ENCODE measurements at regions not wholly inside any gene's neighbourhood (a gene's known extent, or its start where the extent isn't known, plus 50 kb on each side); places are given as distances from the start of the nearest gene placed in this dataset.

DNA sequence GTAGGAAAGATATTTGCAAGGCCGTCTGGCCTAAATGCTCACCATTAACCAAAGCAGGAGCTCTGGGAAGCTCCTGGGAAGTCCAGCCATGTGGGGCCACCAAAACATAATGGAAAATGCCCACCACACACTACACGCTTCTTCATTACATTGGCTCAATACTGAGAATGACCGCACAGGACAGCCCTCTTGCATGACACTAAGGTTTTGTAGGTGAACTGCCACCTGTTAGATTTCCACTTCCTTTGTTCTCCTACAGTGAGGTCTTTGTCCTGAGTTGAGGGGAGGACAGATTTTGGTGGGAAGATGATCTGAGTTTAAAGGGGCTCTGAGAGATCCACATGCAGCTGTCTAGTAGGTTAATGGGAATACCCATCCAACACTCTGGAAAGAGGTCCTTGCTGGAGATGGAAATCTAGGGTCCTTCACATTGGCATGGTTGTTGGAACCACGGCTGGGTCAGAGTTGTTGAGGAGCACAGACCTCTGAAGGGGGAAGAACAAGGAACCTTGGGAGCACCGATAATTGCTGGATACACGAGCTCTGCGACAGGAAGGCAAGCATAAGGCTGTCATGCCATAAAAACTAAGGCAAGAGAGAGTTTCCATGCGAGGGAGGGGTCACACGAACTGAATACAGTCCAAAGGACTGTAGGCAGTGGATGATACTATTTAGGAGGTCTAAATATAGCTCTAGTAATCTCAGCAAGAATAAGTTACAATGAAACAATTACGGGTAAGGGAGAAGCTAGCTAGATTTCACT is 105.5 kb upstream of the IRF2BP2 start:
- Histone ChIP-seq H2AFZ (ENCODE audit: low read length) (no peak overlapping the region), H3K27ac (ENCODE audit: low read length) (no peak overlapping the region), H3K4me3 (ENCODE audit: low read length) (no peak overlapping the region), H3K27me3 (ENCODE audit: low read length) (no peaks in the 10 kb centered on the region), H3K9me2 (replicated peaks; ENCODE audit: insufficient read depth, low read length) (no peaks in the 10 kb centered on the region), H4K20me1 (ENCODE audit: insufficient read depth, low read depth, low read length) (no peaks in the 10 kb centered on the region), H3K9ac (ENCODE audit: low read length) (no peak overlapping the region), H3K79me2 (ENCODE audit: low read length) (no peaks in the 10 kb centered on the region), H3K4me2 (ENCODE audit: low read depth, low read length, poor library complexity, severe bottlenecking) (no peak overlapping the region), H3K36me3 (ENCODE audit: insufficient read depth, low read length) (no peaks in the 10 kb centered on the region), H3K4me1 (ENCODE audit: low read length) (no peaks in the 10 kb centered on the region), H3K9me3 (ENCODE audit: low read length) (no peaks in the 10 kb centered on the region)
- DNase-seq = no peak

GRCh38 chr1:234713859-234714258 is 103.9 kb upstream of the IRF2BP2 start:
- H3K79me2 ChIP-seq (ENCODE audit: low read length) = no peaks in the 10 kb centered on the region
- no peaks in the 10 kb centered on the region for H3K9me2 ChIP-seq (replicated peaks; ENCODE audit: insufficient read depth, low read length)
- no peak overlapping the region for H3K4me3 ChIP-seq (ENCODE audit: low read length)
- no peaks in the 10 kb centered on the region for H4K20me1 ChIP-seq (ENCODE audit: insufficient read depth, low read depth, low read length)
- H3K4me1 ChIP-seq (ENCODE audit: low read length) = no peaks in the 10 kb centered on the region
- H3K9me3 ChIP-seq (ENCODE audit: low read length) = no peaks in the 10 kb centered on the region
- H3K4me2 ChIP-seq (ENCODE audit: low read depth, low read length, poor library complexity, severe bottlenecking) = no peak overlapping the region
- H3K27me3 ChIP-seq (ENCODE audit: low read length) = no peaks in the 10 kb centered on the region
- no peak for DNase-seq
- no peak overlapping the region for H2AFZ ChIP-seq (ENCODE audit: low read length)
- no peaks in the 10 kb centered on the region for H3K36me3 ChIP-seq (ENCODE audit: insufficient read depth, low read length)
- no peak overlapping the region for H3K27ac ChIP-seq (ENCODE audit: low read length)
- H3K9ac ChIP-seq (ENCODE audit: low read length) = no peak overlapping the region

DNA sequence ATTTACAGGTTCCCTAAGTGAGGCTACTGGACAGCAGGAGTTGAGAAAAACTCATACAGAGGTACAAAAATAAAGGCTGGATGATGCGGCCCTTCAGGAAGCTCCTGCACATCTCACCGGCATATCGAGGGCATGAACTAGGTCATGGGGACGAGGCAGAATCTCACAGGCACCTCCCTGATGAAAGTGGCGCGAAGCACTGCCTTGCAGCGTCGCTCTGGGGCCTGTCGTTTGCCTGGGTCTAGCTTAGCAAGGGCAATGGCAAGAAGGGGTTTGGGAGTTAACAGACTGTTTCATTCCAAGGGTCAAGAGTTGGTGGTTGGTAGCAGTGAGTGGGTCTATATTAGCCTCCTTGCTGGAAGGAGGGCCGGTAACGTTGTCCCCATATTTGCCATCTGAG is 103.5 kb upstream of the IRF2BP2 start:
- H3K9me2 ChIP-seq (replicated peaks; ENCODE audit: insufficient read depth, low read length) = no peaks in the 10 kb centered on the region
- no peak overlapping the region for H3K4me2 ChIP-seq (ENCODE audit: low read depth, low read length, poor library complexity, severe bottlenecking)
- no peaks in the 10 kb centered on the region for H4K20me1 ChIP-seq (ENCODE audit: insufficient read depth, low read depth, low read length)
- DNase-seq = no peak
- H3K4me3 ChIP-seq (ENCODE audit: low read length) = no peak overlapping the region
- no peak overlapping the region for H3K27ac ChIP-seq (ENCODE audit: low read length)
- no peaks in the 10 kb centered on the region for H3K4me1 ChIP-seq (ENCODE audit: low read length)
- H3K27me3 ChIP-seq (ENCODE audit: low read length) = no peaks in the 10 kb centered on the region
- H2AFZ ChIP-seq (ENCODE audit: low read length) = no peak overlapping the region
- H3K36me3 ChIP-seq (ENCODE audit: insufficient read depth, low read length) = no peaks in the 10 kb centered on the region
- H3K9ac ChIP-seq (ENCODE audit: low read length) = no peak overlapping the region
- H3K79me2 ChIP-seq (ENCODE audit: low read length) = no peaks in the 10 kb centered on the region
- no peaks in the 10 kb centered on the region for H3K9me3 ChIP-seq (ENCODE audit: low read length)

DNA sequence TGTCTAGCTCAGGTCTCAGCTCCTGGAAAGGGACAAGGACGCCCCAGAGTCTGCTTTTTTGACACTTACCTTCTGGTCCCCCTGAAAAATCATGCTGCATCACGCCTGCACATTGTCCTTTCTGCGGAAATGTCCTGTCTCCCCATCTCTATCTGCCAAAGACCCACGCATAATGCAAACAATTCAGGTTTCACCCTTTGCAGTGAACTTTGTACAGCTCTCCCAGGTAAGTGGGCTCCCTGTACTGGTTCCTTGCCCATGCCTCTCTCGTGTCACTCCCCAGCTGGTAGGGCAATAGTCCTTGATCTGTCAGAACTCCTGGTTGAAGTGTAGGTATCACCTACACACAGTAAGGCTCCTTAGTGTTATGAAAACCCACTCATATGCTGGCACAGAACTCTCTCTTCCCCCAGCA is 102.9 kb upstream of the IRF2BP2 start:
- H3K79me2 ChIP-seq (ENCODE audit: low read length) = no peaks in the 10 kb centered on the region
- H3K36me3 ChIP-seq (ENCODE audit: insufficient read depth, low read length) = no peaks in the 10 kb centered on the region
- no peaks in the 10 kb centered on the region for H3K4me1 ChIP-seq (ENCODE audit: low read length)
- H3K4me2 ChIP-seq (ENCODE audit: low read depth, low read length, poor library complexity, severe bottlenecking) = no peak overlapping the region
- H3K4me3 ChIP-seq (ENCODE audit: low read length) = no peak overlapping the region
- H3K9me3 ChIP-seq (ENCODE audit: low read length) = no peaks in the 10 kb centered on the region
- no peak overlapping the region for H3K27ac ChIP-seq (ENCODE audit: low read length)
- no peaks in the 10 kb centered on the region for H3K9me2 ChIP-seq (replicated peaks; ENCODE audit: insufficient read depth, low read length)
- no peak for DNase-seq
- no peaks in the 10 kb centered on the region for H4K20me1 ChIP-seq (ENCODE audit: insufficient read depth, low read depth, low read length)
- no peaks in the 10 kb centered on the region for H3K27me3 ChIP-seq (ENCODE audit: low read length)
- no peak overlapping the region for H2AFZ ChIP-seq (ENCODE audit: low read length)
- H3K9ac ChIP-seq (ENCODE audit: low read length) = no peak overlapping the region

GRCh38 chr1:234710936-234711724 is 101.2 kb upstream of the IRF2BP2 start:
- Histone ChIP-seq H3K36me3 (ENCODE audit: insufficient read depth, low read length) (no peaks in the 10 kb centered on the region), H2AFZ (ENCODE audit: low read length) (no peak overlapping the region), H3K9ac (ENCODE audit: low read length) (no peak overlapping the region), H3K27me3 (ENCODE audit: low read length) (no peaks in the 10 kb centered on the region), H4K20me1 (ENCODE audit: insufficient read depth, low read depth, low read length) (no peaks in the 10 kb centered on the region), H3K9me3 (ENCODE audit: low read length) (no peaks in the 10 kb centered on the region), H3K27ac (ENCODE audit: low read length) (no peak overlapping the region), H3K9me2 (replicated peaks; ENCODE audit: insufficient read depth, low read length) (no peaks in the 10 kb centered on the region), H3K4me1 (ENCODE audit: low read length) (no peaks in the 10 kb centered on the region), H3K79me2 (ENCODE audit: low read length) (no peaks in the 10 kb centered on the region), H3K4me2 (ENCODE audit: low read depth, low read length, poor library complexity, severe bottlenecking) (no peak overlapping the region), H3K4me3 (ENCODE audit: low read length) (no peak overlapping the region)
- DNase-seq = no peak

- no peak overlapping the region for H3K4me3 ChIP-seq (ENCODE audit: low read length)
- DNase-seq = no peak
- no peaks in the 10 kb centered on the region for H3K36me3 ChIP-seq (ENCODE audit: insufficient read depth, low read length)
- no peaks in the 10 kb centered on the region for H3K9me3 ChIP-seq (ENCODE audit: low read length)
- H3K9ac ChIP-seq (ENCODE audit: low read length) = no peak overlapping the region
- no peaks in the 10 kb centered on the region for H3K9me2 ChIP-seq (replicated peaks; ENCODE audit: insufficient read depth, low read length)
- H3K27ac ChIP-seq (ENCODE audit: low read length) = no peak overlapping the region
- no peak overlapping the region for H3K4me2 ChIP-seq (ENCODE audit: low read depth, low read length, poor library complexity, severe bottlenecking)
- no peaks in the 10 kb centered on the region for H3K27me3 ChIP-seq (ENCODE audit: low read length)
- H3K4me1 ChIP-seq (ENCODE audit: low read length) = no peaks in the 10 kb centered on the region
- H3K79me2 ChIP-seq (ENCODE audit: low read length) = no peaks in the 10 kb centered on the region
- no peaks in the 10 kb centered on the region for H4K20me1 ChIP-seq (ENCODE audit: insufficient read depth, low read depth, low read length)
- H2AFZ ChIP-seq (ENCODE audit: low read length) = no peak overlapping the region
Measured at GRCh38 chr1:234710381-234710780, 100.4 kb upstream of the IRF2BP2 start.

- H3K9me3 ChIP-seq (ENCODE audit: low read length) = no peaks in the 10 kb centered on the region
- no peak for DNase-seq
- H3K79me2 ChIP-seq (ENCODE audit: low read length) = no peaks in the 10 kb centered on the region
- no peaks in the 10 kb centered on the region for H3K27me3 ChIP-seq (ENCODE audit: low read length)
- no peaks in the 10 kb centered on the region; the same call in 1 of the 2 replicates for H3K4me1 ChIP-seq (ENCODE audit: low read length)
- H3K9me2 ChIP-seq (replicated peaks; ENCODE audit: insufficient read depth, low read length) = no peaks in the 10 kb centered on the region
- no peak overlapping the region for H3K4me3 ChIP-seq (ENCODE audit: low read length)
- H3K27ac ChIP-seq (ENCODE audit: low read length) = no peak overlapping the region
- no peak overlapping the region for H3K9ac ChIP-seq (ENCODE audit: low read length)
- no peak overlapping the region for H2AFZ ChIP-seq (ENCODE audit: low read length)
- H3K36me3 ChIP-seq (ENCODE audit: insufficient read depth, low read length) = no peaks in the 10 kb centered on the region
- H4K20me1 ChIP-seq (ENCODE audit: insufficient read depth, low read depth, low read length) = no peaks in the 10 kb centered on the region
- no peak overlapping the region for H3K4me2 ChIP-seq (ENCODE audit: low read depth, low read length, poor library complexity, severe bottlenecking)
Measured at GRCh38 chr1:234709473-234710228, 99.7 kb upstream of the IRF2BP2 start.

Measured in Karpas-422 (cell line).